GM13976 (cell line): ENCODE measurements at regions not wholly inside any gene's neighbourhood (a gene's known extent, or its start where the extent isn't known, plus 50 kb on each side); places are given as distances from the start of the nearest gene placed in this dataset.

Source experiments
- DNase-seq: peaks from one replicate; pipeline ENCODE4 v3.0.0; 2012; ENCODE audit warnings: low spot score
- in situ Hi-C: fragments of 300-500 bp; cut with MboI; formaldehyde crosslinking; loops from one replicate; pipeline ENCODE4 v1.12.0; 2022; ENCODE audit warnings: low sequenced_read_pairs, mixed read lengths, inconsistent platforms; ENCODE audit not compliant: unreplicated experiment
- TF ChIP-seq, protein P1 (sequence below): IDR thresholded peaks from 2 replicates; pipeline ENCODE4 v1.5.1; 2012; ENCODE audit warnings: borderline replicate concordance, mild to moderate bottlenecking; ENCODE audit not compliant: insufficient read depth; ENCODE audit errors: extremely low read depth, missing control alignments, control extremely low read depth

DNA sequence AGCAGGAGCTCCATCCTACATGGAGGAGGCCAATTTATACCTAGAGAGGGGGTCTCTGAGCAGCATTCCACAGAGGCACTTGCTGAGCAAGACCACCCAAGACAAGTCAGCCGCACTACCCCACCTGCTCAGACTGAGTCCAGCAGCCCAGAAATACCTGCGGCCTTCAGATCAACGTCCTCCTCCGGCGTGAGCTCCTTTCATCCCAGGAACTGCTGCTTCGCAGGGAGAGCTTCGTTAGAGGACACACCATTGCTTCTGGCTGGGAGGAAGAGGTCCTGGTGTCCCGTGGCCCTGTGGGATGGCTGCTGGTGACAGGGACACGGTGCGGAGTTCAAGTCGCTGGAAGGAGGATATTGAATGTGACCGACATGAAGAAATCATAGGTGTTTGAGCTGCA lies 216.9 kb upstream of the PPP2R2D start:
- TF ChIP-seq, protein P1, sequence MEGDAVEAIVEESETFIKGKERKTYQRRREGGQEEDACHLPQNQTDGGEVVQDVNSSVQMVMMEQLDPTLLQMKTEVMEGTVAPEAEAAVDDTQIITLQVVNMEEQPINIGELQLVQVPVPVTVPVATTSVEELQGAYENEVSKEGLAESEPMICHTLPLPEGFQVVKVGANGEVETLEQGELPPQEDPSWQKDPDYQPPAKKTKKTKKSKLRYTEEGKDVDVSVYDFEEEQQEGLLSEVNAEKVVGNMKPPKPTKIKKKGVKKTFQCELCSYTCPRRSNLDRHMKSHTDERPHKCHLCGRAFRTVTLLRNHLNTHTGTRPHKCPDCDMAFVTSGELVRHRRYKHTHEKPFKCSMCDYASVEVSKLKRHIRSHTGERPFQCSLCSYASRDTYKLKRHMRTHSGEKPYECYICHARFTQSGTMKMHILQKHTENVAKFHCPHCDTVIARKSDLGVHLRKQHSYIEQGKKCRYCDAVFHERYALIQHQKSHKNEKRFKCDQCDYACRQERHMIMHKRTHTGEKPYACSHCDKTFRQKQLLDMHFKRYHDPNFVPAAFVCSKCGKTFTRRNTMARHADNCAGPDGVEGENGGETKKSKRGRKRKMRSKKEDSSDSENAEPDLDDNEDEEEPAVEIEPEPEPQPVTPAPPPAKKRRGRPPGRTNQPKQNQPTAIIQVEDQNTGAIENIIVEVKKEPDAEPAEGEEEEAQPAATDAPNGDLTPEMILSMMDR, result no peak
- in situ Hi-C loops, result no loop called here

DNA sequence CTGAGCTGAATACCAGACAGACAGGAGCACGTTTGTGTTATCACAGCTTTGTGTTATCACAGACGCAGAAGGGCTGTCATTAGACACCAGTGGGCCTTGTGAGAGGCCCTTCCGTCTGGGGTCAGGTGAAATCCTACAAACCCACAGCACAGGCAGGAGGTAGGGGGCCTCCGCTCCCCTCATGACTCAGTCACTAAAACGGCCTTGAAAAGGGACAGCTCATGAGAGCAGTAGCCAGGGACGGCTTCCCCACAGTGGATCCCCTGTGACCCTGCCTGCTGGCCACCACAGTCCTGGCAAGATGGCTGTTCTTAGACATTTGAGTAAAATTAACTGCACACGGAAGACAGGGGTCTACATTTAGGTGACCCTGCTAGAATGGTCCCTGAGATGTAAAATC lies 215.8 kb upstream of the PPP2R2D start:
- TF ChIP-seq, protein P1, result no peak
- in situ Hi-C loops, result no loop called here
- no peak for DNase-seq

More for the DNA sequence above, 216.9 kb upstream of the PPP2R2D start:
- no peak for DNase-seq

DNA sequence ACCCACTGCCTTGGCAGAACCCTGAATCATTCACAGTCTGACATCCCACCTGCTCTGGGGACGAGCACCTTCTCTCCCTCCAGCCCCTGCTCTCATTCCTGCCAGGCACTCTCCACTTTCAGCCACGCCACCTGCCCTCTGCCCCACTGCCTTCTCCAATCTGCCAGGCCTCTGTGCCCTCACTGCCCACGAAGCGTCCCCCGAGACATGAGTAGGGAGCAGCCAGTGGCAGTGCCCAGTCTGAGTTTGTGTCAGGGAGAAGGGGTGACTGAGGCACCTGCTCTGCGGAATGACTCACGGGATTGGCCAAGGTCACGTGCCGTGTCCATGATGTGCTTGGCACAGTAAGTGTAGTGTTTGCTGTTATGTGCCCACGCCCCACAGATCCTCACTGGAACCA lies 215.2 kb upstream of the PPP2R2D start:
- no peak for DNase-seq
- TF ChIP-seq, protein P1, result no peak
- in situ Hi-C loops, result no loop called here

DNA sequence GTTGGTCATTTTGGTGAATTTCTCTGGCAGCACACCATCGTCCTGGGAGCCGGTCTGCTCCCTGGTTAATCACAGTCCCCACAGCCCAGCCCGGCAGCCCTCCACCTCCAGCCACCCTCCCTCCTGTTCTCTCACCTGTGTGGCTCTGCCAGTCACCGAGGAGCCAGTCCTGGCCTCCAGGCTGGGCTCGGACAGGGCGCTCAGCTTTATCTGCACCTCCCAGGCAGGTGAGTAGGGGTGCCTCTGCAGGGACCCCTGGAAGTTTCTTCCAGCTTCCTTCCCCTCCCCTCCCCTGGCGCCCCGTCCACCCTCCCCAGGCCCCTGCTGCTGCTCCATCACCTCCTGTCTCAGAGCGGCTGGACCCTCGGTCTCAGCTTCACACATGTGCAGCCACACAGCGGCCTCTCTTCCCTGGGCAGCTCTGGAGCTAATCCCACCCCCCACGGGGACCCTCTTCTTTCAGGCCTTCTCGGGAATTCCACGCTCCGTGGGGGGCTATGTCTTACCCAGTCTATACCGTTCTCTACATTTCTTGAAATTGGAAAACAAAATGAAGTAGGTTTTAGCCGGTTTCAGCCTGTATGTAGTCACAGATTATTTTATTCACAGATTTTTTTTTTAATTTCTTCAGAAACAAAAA lies 213.9 kb upstream of the PPP2R2D start:
- TF ChIP-seq, protein P1, result no peak
- DNase-seq, result no peak
- in situ Hi-C loops, result no loop called here

DNA sequence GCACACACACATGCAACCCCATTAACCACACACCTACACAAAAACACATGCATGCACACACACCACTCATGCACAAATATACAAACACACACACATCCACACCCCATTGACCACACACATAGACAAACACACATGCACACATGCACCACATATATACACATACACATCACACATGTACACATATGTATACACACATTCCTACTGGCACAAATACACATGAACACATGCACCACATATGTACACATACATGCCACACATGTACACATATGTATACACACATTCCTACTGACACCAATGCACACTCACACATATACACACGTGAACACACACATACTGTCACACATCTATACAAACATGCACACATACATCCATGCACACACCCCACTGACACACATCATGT lies 212.5 kb upstream of the PPP2R2D start:
- DNase-seq, result no peak
- in situ Hi-C loops, result no loop called here
- TF ChIP-seq, protein P1, result no peak

GRCh38 chr10:131689016-131689415 lies 211.8 kb upstream of the PPP2R2D start:
- TF ChIP-seq, protein P1, result no peak
- DNase-seq, result no peak
- in situ Hi-C loops, result no loop called here
